HG03095 (cell line): ENCODE measurements at regions not wholly inside any gene's neighbourhood (a gene's known extent, or its start where the extent isn't known, plus 50 kb on each side); places are given as distances from the start of the nearest gene placed in this dataset.

ENCODE experiments used
- ATAC-seq: cut with Tn5 transposase; IDR thresholded peaks from one replicate; pipeline ENCODE4 v1.9.1; 2021; ENCODE audit warnings: moderate library complexity; ENCODE audit not compliant: unreplicated experiment

GRCh38 chr6:40645043-40645442 lies 57.9 kb upstream of the LRFN2 start:
- ATAC-seq: no peak

GRCh38 chr6:40642837-40643236 lies 55.7 kb upstream of the LRFN2 start:
- ATAC-seq: no peak

- no peak for ATAC-seq
Measured at GRCh38 chr6:40642190-40642589, 55.0 kb upstream of the LRFN2 start.

GRCh38 chr6:40640599-40641227 lies 53.5 kb upstream of the LRFN2 start:
- ATAC-seq: no peak
